Astrocyte of the spinal cord (primary cell): ENCODE measurements at regions not wholly inside any gene's neighbourhood (a gene's known extent, or its start where the extent isn't known, plus 50 kb on each side); places are given as distances from the start of the nearest gene placed in this dataset.
A peak's percentile ranks its signal among the peaks of the same experiment; 100 is the strongest.

Experiments
- DNase-seq: peaks from one replicate; pipeline ENCODE4 v3.0.0; 2011; ENCODE audit warnings: low read depth, low spot score
- H3K4me3 ChIP-seq: 2 replicates; pipeline ENCODE4 v1.5.1; 2011; ENCODE audit warnings: low read depth, mild to moderate bottlenecking, low read length, moderate library complexity
- in situ Hi-C: cut with HindIII; loops from 2 replicates; pipeline ENCODE4 v1.10.0; 2017; ENCODE audit warnings: low sequenced_read_pairs
- TF ChIP-seq, protein P1 (sequence below): IDR thresholded peaks from 2 replicates; pipeline ENCODE4 v1.5.1; 2012; ENCODE audit warnings: low read depth, mild to moderate bottlenecking, low read length, inconsistent platforms

DNA sequence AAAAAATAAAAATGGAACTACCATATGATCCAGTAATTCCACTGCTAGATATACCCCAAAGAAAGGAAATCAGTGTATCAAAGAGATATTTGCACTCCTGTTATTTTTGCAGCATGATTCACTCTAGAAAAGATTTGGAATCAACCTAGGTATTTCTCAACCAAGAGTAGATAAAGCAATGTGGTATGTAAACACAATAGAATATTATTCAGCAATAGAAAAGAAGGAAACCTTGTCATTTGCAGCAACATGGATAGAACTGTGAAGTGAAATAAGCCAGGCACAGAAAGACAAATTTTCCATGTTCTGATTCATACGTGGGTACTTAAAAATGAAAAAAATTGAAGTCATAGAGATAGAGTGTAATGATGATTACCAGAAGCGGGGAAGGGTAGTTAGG, 362.3 kb upstream of the EPHA5 start:
- no peak overlapping the region for H3K4me3 ChIP-seq
- in situ Hi-C loops: no loop called here
- TF ChIP-seq, protein P1, sequence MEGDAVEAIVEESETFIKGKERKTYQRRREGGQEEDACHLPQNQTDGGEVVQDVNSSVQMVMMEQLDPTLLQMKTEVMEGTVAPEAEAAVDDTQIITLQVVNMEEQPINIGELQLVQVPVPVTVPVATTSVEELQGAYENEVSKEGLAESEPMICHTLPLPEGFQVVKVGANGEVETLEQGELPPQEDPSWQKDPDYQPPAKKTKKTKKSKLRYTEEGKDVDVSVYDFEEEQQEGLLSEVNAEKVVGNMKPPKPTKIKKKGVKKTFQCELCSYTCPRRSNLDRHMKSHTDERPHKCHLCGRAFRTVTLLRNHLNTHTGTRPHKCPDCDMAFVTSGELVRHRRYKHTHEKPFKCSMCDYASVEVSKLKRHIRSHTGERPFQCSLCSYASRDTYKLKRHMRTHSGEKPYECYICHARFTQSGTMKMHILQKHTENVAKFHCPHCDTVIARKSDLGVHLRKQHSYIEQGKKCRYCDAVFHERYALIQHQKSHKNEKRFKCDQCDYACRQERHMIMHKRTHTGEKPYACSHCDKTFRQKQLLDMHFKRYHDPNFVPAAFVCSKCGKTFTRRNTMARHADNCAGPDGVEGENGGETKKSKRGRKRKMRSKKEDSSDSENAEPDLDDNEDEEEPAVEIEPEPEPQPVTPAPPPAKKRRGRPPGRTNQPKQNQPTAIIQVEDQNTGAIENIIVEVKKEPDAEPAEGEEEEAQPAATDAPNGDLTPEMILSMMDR: no peak
- DNase-seq: no peak

DNA sequence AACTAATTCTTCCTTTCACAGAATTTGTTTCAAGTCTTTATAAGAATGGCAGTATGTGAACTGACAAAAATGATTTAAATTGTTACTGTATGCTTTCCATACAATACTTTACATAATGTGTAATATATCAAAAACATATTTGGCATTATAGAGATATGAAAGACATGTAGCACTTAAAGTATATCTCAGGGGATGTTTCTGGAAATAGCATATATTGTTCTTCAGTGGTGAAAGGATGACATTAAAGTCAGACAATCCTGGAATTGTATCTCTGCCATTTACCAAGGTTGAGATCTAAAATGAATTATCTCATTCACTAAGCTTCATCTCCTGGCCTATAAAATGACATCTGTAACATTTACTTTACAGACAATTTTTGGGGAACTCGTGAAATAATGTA, 358.4 kb upstream of the EPHA5 start:
- TF ChIP-seq, protein P1: no peak
- H3K4me3 ChIP-seq: no peak overlapping the region
- in situ Hi-C loops: no loop called here
- no peak for DNase-seq

DNA sequence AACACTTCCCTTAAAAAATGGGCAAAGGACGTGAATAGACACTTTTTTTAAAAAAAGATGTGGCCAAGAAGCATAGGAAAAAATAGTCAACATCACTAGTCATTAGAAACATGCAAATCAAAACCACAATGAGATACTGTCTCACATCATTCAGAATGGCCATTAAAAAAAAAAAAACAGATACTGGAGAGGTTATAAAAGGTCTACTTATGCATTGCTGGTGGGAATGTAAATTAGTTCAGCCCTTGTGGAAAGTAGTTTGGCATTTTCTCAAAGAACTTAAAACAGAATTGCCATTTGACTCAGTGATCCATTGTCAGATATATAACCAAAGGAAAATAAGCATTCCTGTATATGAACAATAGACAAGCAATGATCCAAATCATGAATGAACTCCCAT, 352.8 kb upstream of the EPHA5 start:
- in situ Hi-C loops: no loop called here
- TF ChIP-seq, protein P1: no peak
- H3K4me3 ChIP-seq: no peak overlapping the region
- DNase-seq: peak; percentile 20

DNA sequence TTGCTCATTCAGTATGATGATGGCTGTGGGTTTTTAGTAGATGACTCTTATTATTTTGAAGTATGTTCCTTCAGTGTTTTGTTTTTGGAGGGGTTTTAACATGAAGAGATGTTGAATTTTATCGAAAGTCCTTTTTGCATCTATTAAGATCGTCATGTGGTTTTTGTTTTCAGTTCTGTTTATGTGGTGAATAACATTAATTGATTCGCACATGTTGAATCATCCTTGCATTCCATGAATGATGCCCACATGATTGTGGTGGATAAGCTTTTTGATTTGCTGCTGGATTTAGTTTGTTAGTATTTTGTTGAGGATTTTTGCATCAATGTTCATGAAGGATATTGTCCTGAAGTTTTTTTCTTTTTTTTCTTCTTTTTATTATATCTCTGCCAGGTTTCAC, 347.4 kb upstream of the EPHA5 start:
- no peak overlapping the region for H3K4me3 ChIP-seq
- DNase-seq: no peak
- TF ChIP-seq, protein P1: no peak
- in situ Hi-C loops: no loop called here

DNA sequence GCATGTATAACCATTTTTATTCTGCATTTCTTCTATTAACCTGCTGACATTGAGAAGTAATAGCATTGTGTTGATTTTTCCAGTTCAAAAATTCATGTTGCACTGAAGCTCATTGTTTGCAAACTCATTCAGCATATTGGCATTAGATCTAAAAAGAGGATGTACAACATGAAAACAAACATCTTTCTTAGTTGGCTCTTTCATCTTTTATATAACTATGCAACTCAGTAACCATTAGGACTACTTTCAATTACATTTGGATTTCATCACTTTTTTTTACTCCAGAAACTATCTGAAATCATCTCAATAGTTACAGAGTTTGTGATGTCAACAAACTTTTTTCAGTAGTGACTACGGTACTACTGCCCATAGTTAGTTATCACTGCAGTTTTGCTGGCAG, 346.0 kb upstream of the EPHA5 start:
- no peak overlapping the region for H3K4me3 ChIP-seq
- DNase-seq: no peak
- in situ Hi-C loops: no loop called here
- TF ChIP-seq, protein P1: no peak

DNA sequence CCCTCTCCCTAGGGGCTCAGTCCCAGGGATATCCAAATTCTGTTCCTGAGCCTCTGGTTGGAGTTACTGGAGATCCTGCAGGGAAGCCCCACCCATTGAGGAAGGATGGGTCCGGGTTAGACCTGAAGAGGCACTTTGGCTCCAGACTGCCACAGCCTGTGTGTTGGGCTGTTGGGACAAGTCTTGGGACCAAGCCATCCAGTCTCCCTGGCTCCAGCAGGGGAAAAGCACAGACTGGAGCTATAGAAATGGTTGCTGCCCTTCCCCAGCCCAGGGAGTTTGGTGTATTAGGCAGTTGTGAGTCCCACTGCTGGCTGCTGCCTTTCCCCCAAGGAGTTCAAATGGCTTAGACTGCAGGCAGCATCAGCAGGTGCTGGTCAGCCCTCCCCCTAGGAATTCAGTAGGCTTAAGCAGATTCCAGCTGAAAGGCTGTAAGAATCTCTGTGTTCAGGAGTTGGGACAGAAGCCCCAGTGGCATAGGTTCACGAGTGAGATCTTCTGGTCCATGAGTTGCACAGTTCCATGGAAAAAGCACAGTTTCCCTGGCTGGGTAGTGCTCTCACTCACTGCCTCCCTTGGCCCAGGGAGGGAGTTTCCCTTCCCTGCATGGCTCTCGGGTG, 344.0 kb upstream of the EPHA5 start:
- DNase-seq: no peak
- TF ChIP-seq, protein P1: no peak
- H3K4me3 ChIP-seq: no peak overlapping the region
- in situ Hi-C loops: no loop called here
